ENCODE measurements at regions not wholly inside any gene's neighbourhood (a gene's known extent, or its start where the extent isn't known, plus 50 kb on each side); places are given as distances from the start of the nearest gene placed in this dataset.

GRCh38 chr1:229891227-229891626 lies 175.8 kb upstream of the GALNT2 start:
- H3K4me1 ChIP-seq, result no peaks in the 10 kb centered on the region
- H3K27me3 ChIP-seq, result no peaks in the 10 kb centered on the region
- DNase-seq, result no peak
- TF ChIP-seq, protein P1, sequence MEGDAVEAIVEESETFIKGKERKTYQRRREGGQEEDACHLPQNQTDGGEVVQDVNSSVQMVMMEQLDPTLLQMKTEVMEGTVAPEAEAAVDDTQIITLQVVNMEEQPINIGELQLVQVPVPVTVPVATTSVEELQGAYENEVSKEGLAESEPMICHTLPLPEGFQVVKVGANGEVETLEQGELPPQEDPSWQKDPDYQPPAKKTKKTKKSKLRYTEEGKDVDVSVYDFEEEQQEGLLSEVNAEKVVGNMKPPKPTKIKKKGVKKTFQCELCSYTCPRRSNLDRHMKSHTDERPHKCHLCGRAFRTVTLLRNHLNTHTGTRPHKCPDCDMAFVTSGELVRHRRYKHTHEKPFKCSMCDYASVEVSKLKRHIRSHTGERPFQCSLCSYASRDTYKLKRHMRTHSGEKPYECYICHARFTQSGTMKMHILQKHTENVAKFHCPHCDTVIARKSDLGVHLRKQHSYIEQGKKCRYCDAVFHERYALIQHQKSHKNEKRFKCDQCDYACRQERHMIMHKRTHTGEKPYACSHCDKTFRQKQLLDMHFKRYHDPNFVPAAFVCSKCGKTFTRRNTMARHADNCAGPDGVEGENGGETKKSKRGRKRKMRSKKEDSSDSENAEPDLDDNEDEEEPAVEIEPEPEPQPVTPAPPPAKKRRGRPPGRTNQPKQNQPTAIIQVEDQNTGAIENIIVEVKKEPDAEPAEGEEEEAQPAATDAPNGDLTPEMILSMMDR (IDR thresholded peaks at IDR 0.05), result no peak
- H3K9me3 ChIP-seq, result no peaks in the 10 kb centered on the region
- H3K4me3 ChIP-seq, result no peak overlapping the region
- H3K36me3 ChIP-seq, result no peaks in the 10 kb centered on the region
- H3K27ac ChIP-seq, result no peak overlapping the region
- no peak for ATAC-seq
- intact Hi-C loops (cut with DNase I), result no loop called here

DNA sequence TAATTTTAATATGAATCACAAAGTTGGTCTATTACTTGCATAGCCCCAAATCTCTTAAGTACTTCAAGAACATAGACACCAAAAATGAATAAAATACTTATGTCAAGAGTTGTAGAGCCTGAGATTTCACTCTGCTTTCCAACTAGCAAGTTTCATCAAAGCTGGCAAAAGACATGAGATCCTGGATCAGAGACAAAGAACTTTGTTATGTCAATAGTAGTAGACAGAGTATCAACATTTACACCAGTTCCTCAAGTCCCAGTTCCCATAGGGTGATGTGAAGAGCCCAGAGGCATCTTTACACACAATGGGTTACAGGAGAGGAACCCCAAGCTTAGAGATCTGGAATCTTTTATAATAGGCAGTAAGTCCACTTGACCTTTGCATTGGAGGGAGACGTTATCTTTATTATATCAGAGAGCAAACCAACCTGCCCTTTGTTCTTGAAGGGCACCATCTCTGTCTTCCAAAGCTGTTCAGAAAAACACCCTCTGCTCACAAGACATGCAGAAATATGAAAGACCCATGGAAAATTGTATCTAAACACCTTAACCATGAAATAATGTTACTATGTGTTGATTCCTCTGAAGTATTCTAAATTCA lies 174.4 kb upstream of the GALNT2 start:
- DNase-seq, result no peak
- no peaks in the 10 kb centered on the region for H3K4me1 ChIP-seq
- H3K27ac ChIP-seq, result no peak overlapping the region
- intact Hi-C loops (cut with DNase I), result no loop called here
- TF ChIP-seq, protein P1 (IDR thresholded peaks at IDR 0.05), result no peak
- H3K27me3 ChIP-seq, result no peaks in the 10 kb centered on the region
- no peaks in the 10 kb centered on the region for H3K9me3 ChIP-seq
- H3K4me3 ChIP-seq, result no peak overlapping the region
- H3K36me3 ChIP-seq, result no peaks in the 10 kb centered on the region
- ATAC-seq, result no peak

DNA sequence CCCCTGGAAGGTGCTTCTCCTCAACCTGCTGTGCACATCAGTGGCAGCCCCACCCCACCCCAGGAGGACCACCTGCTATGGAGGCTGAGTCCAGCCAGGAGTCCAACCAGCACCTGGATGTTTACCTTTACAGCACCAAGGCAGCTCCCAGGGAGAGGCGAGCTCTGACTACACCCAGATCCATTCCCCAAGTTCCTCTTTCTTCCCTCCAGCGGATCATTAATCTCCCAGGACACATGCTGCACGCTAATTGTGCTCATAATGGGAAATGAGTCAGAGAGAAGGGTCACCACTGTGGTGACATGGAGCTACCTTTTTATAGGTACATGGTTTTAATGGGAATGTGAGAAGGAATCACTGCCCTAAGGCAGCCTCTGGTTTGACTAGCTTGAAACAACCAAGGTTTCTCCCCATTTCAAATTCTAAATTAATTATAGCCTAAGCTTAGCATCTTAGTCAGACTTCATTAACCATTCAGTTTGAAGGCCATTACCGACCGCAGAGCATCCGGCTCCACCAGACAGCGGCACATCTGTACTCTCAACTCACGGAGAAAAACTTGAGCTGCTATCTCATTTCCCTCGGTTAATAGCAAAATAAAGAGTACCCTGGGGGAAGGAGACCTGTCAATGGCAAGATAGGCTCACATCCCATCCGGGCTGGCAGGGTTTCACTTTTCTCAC lies 173.1 kb upstream of the GALNT2 start:
- no peak overlapping the region for H3K4me3 ChIP-seq
- ATAC-seq (no peak), DNase-seq (no peak)
- no peaks in the 10 kb centered on the region for H3K36me3 ChIP-seq
- H3K27me3 ChIP-seq, result no peaks in the 10 kb centered on the region
- H3K27ac ChIP-seq, result no peak overlapping the region
- no peaks in the 10 kb centered on the region for H3K4me1 ChIP-seq
- H3K9me3 ChIP-seq, result no peaks in the 10 kb centered on the region
- intact Hi-C loops (cut with DNase I), result no loop called here
- TF ChIP-seq, protein P1 (IDR thresholded peaks at IDR 0.05), result no peak

DNA sequence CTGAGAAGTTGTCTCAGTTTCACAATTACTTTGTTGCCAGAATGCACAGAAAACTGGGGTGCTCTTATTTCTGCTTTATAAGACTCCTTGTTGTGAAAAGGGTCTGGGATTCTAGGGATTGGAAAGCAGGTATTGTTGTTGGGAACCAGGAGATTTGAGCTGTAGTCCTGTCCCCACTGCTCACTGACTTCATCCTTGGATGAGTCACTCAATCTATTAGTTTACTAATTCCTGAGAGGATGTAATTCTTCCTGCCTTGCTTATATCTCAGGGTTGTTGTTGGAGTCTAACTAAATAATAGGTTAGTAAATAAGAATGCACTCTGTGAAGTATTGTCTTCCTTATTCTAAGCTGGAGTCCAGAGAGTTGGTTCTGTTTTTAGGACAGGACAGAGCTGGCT lies 172.5 kb upstream of the GALNT2 start:
- intact Hi-C loops (cut with DNase I), result no loop called here
- Histone ChIP-seq H3K9me3 (no peaks in the 10 kb centered on the region), H3K27me3 (no peaks in the 10 kb centered on the region), H3K4me3 (no peak overlapping the region), H3K4me1 (no peaks in the 10 kb centered on the region), H3K27ac (no peak overlapping the region), H3K36me3 (no peaks in the 10 kb centered on the region)
- ATAC-seq (no peak), DNase-seq (no peak)
- TF ChIP-seq, protein P1 (IDR thresholded peaks at IDR 0.05), result no peak

- no peak for DNase-seq
- Histone ChIP-seq H3K36me3 (no peaks in the 10 kb centered on the region), H3K9me3 (no peaks in the 10 kb centered on the region), H3K27ac (no peak overlapping the region), H3K4me3 (no peak overlapping the region), H3K4me1 (no peaks in the 10 kb centered on the region), H3K27me3 (peaks cover 5% of the 10 kb centered on the region)
- intact Hi-C loops (cut with DNase I), result no loop called here
- ATAC-seq, result no peak
- TF ChIP-seq, protein P1 (IDR thresholded peaks at IDR 0.05), result no peak
Observed at GRCh38 chr1:229895605-229896004, 171.4 kb upstream of the GALNT2 start.
